A204.1 (cell line): ENCODE measurements at regions not wholly inside any gene's neighbourhood (a gene's known extent, or its start where the extent isn't known, plus 50 kb on each side); places are given as distances from the start of the nearest gene placed in this dataset.

Experiments used
- FAIRE-seq: peaks from 2 replicates; lab custom pipeline; 2012; peaks lifted over from hg19 to GRCh38; lab: Jason Lieb, UNC

DNA sequence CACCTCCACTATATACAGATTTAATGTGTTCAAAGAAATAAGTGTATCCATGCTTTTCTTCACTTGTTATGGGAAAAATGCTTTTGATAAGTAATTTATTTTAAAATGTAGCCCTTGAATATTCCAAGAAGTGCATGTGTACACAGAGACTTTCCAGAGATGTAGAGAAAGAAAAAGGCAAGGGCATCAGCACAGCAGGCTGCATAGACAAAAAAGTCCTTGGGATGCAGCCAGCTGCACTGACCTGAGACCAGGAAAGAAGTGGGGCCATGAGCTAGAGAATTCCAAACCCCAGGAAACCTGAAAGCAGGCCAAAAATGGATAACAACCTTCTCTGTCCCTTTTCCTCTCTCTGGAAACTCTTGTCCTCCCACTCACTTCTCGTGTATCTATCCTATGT is 51.6 kb upstream of the PRDM8 start:
- no peak for FAIRE-seq

DNA sequence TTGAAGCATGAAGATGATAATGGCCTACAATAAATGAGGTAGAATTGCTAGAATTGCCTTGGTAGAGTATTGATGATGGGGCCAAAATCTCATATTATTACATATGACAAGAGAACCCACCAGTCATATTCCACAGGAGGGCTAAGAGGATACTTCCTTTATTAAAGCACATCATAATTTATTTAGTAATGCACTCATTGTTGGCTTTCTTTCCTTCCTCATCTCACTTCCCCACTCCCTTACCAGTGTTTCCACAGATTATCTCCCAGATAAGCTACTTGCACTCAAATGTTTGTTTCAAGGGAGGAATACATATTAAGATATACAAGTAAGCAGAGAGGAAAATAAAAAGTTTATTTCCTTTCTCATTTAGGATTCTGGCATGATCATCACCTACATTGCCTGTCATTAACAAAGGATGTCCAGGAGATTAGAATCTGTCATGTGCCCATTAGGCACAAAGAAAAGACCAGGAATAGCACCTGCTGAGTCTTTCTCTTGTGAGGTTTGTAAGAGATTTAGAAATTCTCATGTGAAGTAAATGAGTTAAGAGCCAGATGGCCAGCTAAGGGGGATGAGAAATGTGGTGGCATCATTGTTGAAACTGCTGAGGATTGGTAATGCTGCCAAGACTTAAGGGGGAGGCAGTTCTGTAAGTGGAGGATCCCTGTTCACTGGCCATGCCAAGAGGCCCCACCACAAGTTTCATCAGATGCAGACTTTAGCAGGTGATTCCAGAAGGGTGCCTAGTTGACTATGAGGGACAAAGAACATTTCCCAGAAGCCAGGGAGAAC is 52.4 kb upstream of the PRDM8 start:
- FAIRE-seq: no peak

DNA sequence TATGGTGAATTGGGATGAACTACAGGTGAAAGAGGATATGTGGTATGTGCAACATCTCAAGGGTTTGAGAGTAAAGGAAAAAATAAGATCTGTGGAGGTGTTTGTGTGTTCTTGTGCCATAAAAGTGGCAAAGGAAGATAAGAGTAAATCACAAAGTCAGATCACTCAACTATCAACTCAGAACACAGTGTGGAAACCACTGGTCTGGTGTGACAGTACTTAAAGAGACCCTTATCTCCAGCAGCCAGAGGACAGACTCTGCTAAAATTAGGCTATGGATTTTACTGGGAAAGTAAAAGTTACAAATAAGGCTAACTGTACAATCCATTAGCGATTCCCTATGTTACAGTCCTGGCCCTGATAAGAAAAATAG is 54.0 kb upstream of the PRDM8 start:
- no peak for FAIRE-seq

DNA sequence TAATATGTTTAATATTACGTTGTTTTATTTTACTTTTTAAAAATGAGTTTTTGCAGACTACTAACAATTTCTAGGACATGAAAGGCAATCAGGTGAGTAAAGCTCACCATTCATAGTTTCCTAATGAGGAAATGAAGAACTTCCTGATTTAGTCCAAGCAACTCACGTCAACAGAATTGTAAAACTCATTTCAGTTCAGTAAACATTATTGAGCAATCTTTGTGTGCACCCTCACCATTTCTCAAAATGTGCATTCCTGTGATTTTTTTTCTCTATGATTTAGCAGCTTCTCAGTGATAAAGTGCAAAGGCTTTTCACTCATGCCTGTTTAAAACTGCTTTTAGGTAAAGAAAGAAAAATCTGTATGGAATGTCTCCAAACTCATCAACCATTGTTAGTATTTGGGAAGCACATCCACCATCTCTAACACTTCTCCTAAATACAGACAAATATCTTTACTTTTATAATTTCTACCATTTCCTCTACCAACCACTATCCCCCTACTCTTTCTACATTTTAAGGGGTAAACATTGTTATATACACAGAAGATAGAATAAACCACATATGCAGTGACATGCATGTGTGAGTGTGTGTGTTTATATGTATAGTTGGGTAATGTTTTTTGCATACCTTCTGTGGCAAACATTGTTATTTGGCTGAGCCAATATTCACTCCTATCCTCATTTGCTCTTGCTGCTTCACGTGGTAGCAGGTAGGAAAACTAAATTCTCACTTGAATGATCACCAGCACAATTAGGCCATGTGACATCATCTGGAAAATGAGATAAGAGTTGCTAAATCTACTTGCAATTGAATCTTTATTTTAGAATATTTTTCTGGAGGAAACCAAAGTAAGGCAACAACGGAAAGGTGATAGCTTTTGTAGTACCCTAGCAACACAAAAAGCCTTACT is 54.7 kb upstream of the PRDM8 start:
- no peak for FAIRE-seq

DNA sequence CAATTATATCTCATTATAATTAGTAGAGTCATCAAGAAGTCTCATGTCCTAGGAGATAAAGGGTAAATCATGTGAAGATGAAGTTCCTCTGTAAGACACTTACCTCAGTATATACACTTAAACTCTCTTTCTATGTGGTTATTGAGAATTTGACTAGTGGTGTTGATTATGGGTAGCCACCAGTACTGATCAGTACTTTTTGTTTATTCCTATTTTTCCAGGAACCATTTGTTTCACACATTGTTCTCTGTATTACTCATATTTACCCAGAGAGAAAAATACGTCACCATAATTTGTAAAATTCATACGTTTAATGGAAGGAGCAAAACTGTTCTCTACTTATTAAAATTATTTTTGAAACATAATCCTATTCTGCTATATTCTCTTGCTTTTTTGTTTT is 55.8 kb upstream of the PRDM8 start:
- FAIRE-seq: no peak

DNA sequence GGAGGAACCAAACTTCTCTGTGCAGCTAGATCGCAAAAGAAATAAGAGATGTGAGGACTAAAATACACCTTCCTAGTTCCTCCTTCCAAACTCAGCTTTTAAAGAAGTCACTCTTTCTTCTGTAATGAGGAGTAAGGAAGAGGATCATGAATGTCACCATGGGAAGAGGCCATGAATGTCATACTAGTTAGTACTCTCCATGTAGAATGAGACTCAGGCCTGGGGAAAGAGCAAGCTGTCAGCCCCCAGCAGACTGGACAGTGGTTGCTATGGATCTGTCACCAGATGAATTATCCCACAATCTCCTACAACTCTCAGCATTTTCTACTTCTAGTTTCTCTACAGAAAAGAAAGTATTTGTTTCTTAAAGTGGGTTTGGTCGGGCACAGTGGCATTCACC is 57.1 kb upstream of the PRDM8 start:
- FAIRE-seq: no peak

DNA sequence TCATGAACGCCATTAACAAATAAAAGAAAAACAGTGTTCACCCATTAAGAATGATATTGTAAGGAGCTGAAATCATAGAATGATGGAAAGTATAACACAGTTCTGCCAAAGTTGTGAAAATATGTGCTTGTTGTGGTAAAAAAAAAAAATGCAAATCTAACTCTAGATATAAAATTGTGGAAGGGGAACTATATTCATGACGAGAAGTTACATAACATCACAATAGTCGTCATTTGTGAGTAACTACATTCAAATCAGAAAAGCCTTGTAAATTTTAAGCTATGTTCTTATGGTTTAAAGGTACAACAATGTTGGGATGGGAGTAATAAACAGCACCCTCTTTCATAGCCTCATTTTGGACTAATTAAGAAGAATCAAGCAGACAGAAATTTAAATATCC is 57.6 kb upstream of the PRDM8 start:
- FAIRE-seq: no peak

DNA sequence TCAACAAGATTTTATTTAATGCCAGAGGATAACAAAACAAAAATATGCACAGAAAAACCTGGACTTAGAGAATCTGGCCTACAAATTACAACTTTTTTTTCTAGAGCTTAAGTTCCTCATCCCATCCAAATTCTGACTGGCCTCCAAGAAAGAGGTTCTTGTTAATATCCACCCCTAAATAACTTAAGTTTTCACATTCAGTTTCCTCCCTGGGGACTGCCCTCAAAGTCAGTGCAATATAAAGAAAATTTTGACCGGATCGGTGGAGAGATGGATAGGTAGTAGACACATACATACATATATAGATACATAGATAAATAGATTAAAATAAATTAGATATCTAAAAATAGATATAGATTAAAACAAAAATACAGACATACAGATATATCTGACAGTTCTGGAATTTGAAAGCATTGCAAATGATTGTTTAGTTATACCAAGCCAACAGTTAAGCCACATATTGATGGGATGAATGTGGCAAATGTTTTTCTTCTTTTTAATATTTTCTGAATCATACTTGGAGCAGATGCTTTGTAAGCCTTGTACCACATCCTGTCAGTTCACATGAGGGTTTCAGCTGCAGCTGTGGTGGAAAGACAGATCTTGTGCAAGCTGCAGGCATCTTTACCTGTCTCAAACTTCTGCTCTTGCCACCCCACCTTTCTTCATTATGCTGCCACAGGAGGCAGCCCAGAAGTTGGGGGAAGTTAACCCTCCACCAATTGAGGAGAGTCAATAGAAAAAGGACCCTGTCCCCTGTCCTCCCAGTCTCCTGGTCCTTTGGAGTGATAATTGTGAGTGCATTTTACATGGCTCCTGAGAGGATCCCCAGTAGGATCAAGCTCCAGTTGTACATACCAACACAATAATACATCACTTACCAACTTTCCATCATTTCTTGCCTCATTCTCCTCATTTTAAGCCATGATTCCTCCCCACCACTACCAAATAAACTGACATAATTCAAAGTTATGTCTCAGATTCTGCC is 58.5 kb upstream of the PRDM8 start:
- no peak for FAIRE-seq

DNA sequence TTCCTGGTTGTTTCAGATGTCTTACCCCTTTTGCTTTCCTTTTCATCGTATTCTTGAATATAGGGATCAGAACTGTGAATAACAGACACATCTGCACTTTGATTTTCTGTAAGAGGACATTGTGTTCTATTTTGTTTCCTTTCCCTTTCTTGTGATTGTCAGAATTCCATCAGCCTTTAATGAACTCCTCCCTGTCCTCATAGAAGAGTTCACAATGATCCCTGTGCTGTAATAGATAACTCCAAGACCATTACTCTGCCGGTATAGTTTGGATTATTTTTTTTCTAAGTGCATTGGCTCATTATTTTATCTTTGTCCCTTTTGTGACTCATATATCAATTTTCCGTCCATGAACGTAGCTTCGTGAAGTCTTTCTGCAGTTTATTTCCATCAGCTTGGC is 59.7 kb upstream of the PRDM8 start:
- no peak for FAIRE-seq

DNA sequence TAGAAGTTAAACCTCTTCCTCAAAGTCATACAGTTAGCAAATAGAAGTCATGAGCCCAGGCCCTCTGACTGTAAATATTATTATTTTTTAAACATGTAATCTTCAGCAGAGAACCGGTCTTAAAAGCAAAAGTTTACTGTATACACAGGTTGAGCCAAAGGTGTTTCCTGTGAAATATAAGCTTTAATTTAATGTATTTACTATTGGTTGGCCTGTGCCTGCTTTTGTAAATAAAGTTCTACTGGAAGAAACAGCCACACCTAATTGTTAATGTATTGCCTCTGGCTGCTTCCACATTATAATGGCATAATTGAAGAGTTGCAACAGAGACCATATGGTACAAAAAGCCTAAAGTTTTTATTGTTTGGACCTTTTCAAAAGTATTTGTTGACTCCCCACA is 61.0 kb upstream of the PRDM8 start:
- FAIRE-seq: no peak

DNA sequence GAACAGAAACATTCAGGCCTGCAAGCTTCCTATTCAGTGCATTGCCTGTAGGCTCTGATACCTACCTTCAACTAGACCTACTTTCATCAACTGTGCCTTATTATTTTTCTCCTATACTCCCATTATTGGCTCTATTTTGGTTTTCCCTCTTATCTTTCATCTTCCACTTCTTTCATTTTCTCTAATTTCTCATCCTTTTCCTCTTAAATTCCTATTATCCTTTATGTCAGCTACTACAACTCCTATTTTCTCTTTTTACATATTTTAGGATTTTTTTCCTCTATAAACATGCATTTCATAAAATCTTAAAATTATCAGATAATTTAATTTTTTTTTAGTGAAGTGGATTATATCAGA is 61.6 kb upstream of the PRDM8 start:
- FAIRE-seq: no peak

DNA sequence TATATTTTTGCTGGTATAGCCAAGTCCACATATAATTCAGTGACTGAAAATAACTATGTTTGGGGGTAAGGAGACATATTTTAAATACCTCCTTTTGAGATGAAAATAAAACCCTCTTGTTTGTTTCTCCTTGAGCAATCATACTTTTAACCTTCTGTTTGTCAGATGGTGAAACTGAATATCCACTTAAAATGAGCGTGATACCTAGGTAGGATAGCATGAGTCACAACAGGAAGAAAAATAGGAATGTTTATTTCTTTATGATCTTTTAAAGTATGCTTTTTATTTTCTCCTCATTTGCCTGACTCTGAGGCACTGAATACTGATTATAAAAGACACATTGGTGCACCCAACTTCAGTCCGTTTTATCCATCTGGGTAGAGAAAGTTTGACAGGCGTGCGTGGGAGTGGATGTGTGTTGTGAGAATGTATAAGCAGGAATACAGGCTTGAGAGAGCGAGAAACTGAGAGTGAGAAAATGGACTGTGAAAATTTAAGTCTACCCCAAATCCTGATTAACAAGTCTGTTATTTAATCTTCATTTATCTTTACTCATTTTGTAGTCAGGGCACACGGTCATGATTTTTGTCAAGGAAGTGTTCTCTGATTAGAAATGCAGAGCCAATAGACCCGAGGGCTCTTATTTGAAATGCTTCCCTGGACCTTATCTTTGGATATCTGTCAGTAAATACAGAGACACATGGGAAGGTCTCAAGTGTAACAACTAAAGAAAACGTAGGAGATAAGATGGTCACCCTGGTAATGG is 62.1 kb upstream of the ANTXR2 start:
- FAIRE-seq: no peak

DNA sequence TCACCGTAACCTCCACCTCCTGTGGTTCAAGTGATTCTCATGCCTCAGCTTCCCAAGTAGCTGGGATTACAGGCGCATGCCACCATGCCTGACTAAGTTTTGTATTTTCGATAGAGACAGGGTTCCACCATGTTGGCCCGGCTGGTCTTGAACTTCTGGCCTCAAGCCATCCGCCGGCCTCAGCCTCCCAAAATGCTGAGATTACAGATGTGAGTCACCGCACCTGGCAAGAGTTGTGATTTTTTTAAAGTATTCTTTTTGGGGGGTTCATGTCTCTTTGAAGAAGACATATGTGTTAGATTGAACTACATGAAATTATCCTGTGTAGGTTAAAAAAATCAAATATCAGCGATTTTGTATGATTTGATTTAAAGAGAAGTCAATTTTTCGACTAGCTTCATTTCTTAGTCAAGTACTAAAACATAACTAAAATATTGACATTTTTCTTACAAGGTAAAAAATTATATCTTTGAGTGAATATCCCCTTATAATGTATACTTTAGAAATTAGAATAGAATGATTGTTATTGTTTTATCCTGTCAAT is 60.3 kb upstream of the ANTXR2 start:
- FAIRE-seq: peak; percentile 23

DNA sequence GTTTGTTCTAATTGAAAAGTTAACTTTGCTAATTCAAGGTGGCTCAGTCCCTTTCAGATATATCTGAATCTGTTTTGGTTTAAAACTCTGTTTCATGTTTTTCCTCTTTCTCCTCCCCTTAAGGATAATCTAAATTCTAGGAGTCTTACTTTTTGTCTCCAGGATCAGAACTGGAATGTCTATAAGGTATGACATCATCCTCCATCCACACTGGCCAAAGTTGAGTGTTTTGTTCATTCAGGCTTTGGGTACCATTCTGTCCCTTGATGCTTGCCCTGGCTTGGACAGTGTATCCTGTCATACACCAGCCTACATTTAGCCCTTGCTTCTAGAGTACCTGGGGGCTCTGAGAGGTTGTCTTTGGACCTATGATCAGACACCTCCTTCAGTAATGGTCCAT is 56.8 kb upstream of the ANTXR2 start:
- no peak for FAIRE-seq

DNA sequence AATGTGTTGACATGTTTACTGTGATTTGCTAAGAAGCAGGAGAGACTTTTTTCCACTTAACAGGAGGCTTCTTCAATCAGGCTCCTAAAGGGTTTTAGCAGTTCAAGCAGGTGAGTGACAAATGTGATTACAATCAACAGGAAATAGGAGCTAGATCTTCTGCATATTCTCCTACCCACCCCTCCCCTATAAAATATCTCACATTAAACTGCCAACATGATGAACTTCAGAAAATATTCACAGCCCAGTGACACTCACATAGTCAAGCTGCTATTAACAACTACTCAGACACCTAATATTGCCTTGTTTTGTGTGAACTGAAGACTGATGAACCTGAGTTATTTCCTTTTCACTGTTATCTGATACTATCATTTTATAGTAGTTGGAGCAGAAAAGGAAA is 55.9 kb upstream of the ANTXR2 start:
- no peak for FAIRE-seq

DNA sequence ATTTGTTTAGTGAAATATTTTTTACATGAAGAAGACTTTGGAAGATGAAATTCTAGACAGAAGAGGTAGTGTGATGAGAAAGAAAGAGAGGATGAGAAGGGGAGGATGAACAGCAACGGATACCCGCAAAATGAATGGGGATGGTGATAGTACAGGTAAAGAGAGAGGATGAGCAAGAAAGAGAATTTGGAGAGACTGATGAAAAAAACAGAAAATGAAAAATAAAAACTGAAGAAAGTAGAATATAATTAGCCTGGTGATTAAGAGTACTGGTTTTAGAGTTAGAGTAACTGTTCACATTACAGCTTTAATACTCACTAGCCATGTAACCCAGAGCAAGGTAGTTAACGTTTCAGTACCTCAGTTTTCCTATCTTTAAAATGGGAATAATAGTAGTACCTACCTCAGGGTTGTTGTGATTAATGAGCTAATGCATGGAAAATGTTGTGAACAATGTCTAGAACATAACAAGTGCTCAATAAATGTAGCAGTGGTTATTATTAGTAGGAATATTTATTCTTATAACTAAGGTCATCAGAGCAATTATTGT is 54.9 kb upstream of the ANTXR2 start:
- FAIRE-seq: no peak

DNA sequence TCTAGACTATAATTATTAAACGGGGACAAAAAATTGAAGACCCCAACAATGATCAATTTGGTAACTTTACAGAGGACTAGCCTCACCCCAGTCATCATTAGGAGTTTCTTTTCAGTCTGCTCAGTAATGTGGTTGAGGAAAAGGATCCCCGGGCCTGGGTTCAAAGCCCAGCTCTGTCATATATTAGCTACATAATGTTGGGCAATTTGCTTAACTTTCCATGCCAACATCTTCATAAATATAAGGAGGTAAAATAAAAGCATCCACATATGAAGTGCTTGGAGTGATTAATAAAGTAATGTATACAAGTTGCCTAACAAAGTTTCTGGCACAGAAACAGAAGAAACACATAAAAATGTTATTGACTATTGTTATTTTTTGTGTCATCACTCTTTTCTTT is 53.4 kb upstream of the ANTXR2 start:
- FAIRE-seq: no peak

DNA sequence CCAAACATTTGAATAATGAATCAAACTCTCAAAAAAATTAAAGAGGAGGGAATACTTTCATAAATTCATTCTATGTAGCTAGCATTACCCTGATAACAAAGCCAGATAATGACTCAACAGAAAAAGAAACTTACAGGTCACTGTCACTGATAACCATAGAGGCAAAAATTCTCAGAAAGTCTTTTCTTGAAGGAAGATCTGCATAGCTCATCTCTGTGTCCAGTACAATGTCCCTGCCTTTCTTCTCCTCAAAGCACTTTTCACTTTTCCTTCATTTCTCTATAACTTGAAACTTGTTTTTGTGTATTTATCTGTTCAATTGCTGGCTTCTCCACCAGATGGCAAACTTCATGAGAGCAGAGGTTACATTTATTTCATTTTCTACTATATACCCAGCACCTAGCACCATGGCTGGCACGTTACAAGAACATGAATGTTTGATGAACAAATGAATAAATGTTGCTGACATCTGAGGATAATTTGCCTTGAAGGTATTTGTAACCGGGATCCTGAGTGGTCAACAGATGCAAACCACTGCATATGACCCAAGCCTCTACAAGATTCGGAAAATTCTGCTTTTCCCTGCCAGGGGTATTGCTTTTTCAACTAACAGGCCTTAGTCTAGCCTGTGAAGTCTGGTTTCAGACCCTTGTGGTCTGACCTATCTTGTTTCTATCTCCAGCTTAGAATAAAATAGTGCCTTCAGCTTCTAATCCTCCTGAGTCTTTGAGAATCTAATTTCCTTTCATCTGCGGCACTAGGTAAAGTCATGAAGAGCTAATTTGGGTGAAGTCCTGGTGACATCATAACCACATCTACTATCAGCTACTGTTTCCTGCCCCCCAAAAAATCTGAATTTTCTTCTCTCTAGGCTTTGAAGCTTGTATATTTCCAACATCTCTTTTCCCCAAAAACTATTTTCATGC is 52.5 kb upstream of the ANTXR2 start:
- no peak for FAIRE-seq

DNA sequence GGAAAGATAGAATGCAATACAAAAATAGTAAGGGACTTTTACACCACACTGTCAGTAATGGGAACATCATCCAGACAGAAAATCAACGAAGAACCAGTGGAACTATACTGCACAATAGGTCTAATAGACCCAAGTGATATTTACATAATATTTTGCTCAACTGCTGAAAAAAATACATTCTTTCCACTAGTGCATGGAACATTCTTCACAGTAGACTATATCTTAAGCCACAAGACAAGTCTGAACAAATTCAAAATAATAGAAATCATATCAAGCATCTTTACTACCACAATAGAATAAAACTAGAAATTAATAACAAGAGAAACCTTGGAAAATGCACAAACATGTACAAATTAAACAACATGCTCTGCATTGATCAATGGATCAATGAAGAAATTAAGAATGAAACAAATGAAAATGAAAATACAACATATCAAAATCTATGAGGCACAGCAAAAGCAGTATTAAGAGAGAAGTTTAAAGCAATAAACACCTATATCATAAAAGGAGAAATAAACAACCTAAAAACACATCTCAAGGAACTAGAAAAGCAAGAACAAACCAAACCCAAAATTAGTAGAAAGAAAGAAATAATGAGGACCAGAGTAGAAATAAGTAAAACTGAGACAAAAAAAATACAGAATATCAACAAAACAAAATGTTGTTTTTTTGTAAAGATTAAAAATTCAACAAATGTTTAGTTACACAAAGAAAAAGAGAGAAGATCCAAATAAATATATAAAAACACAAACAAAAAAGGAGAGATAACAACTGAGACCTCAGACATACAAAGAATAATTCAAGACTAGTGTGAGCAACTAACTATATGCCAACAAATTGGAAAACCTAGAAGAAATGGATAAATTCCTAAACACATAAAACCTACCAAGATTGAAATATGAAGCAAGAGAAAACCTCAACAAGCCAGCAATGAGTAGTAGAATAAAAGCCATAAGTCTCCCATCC is 51.5 kb upstream of the ANTXR2 start:
- FAIRE-seq: no peak
